ENCODE measurements at regions not wholly inside any gene's neighbourhood (a gene's known extent, or its start where the extent isn't known, plus 50 kb on each side); places are given as distances from the start of the nearest gene placed in this dataset.

DNA sequence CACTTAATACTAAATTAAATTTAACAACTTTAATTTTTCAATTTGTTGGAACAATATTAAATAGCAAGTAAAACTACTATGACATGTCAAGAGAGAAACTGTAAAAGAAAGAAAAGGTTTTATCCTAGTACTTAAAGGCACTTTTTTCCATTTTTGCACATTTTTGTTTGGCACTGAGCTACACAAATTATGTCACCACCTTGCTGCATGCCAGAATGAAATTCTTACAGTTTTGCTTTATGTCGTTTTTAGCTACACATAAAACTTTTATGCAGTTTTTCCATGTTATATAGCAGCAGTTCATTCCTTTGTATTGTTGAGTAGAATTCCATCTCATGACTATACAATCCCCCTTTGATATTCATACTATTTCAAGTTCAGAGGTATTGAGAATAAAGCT, 99.1 kb upstream of the RXFP1 start:
- Histone ChIP-seq H3K9me3 (ENCODE audit: control insufficient read depth, insufficient read depth, low read depth, low read length) (no peaks in the 10 kb centered on the region), H3K4me1 (ENCODE audit: control insufficient read depth, insufficient read depth, low read length) (no peaks in the 10 kb centered on the region), H3K27ac (ENCODE audit: extremely low read depth, low read depth, low read length) (no peak overlapping the region), H3K36me3 (ENCODE audit: control insufficient read depth in 2 of 2, insufficient read depth in 1 of 2, low read length in 2 of 2) (no peaks in the 10 kb centered on the region), H3K4me3 (ENCODE audit: low read depth, low read length) (no peak overlapping the region)
- POLR2A ChIA-PET, result no interaction called here
- CTCF ChIA-PET, result no interaction called here
- no peak for TF ChIP-seq ZNF600 (tag by site-specific recombination; IDR thresholded peaks at IDR 0.05)
- TF ChIP-seq ZNF521 (tag by site-specific recombination; IDR thresholded peaks at IDR 0.05), result no peak

DNA sequence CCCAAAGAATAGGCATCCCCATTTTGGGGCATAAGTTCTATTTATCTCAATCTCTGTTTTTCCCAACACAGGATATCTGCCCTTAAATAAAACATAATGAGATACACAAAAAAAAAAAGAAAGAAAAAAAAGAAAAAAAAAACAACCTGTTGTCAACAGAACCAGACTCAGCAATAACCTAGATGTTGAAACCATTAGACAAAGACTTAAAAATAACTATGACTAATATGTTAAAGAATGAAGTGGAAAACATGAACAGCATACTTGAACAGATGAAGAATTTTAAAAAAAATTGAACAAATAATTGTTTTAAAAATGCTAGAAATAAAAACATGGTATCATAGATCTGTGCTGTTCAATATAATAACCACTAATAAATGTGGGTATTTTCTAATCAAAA, 93.4 kb upstream of the RXFP1 start:
- ChIA-PET POLR2A (no interaction called here), CTCF (no interaction called here)
- Histone ChIP-seq H3K27ac (ENCODE audit: extremely low read depth, low read depth, low read length) (no peak overlapping the region), H3K4me3 (ENCODE audit: low read depth, low read length) (no peak overlapping the region), H3K36me3 (ENCODE audit: control insufficient read depth in 2 of 2, insufficient read depth in 1 of 2, low read length in 2 of 2) (no peaks in the 10 kb centered on the region), H3K9me3 (ENCODE audit: control insufficient read depth, insufficient read depth, low read depth, low read length) (no peaks in the 10 kb centered on the region), H3K4me1 (ENCODE audit: control insufficient read depth, insufficient read depth, low read length) (no peaks in the 10 kb centered on the region)
- TF ChIP-seq ZNF837 (tag by site-specific recombination; IDR thresholded peaks at IDR 0.05), result no peak
- no peak for TF ChIP-seq ZNF175 (tag by site-specific recombination; IDR thresholded peaks at IDR 0.05)
- TF ChIP-seq, protein P1, sequence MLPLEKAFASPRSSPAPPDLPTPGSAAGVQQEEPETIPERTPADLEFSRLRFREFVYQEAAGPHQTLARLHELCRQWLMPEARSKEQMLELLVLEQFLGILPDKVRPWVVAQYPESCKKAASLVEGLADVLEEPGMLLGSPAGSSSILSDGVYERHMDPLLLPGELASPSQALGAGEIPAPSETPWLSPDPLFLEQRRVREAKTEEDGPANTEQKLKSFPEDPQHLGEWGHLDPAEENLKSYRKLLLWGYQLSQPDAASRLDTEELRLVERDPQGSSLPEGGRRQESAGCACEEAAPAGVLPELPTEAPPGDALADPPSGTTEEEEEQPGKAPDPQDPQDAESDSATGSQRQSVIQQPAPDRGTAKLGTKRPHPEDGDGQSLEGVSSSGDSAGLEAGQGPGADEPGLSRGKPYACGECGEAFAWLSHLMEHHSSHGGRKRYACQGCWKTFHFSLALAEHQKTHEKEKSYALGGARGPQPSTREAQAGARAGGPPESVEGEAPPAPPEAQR (tag by site-specific recombination; IDR thresholded peaks at IDR 0.05), result no peak
- TF ChIP-seq, protein P2, sequence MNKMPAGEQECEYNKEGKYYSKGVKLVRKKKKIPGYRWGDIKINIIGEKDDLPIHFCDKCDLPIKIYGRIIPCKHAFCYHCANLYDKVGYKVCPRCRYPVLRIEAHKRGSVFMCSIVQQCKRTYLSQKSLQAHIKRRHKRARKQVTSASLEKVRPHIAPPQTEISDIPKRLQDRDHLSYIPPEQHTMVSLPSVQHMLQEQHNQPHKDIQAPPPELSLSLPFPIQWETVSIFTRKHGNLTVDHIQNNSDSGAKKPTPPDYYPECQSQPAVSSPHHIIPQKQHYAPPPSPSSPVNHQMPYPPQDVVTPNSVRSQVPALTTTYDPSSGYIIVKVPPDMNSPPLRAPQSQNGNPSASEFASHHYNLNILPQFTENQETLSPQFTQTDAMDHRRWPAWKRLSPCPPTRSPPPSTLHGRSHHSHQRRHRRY (tag by site-specific recombination; IDR thresholded peaks at IDR 0.05), result no peak
- no peak for TF ChIP-seq ZNF558 (tag by site-specific recombination; IDR thresholded peaks at IDR 0.05)
- no peak for TF ChIP-seq SP2 (tag by site-specific recombination; IDR thresholded peaks at IDR 0.05)

DNA sequence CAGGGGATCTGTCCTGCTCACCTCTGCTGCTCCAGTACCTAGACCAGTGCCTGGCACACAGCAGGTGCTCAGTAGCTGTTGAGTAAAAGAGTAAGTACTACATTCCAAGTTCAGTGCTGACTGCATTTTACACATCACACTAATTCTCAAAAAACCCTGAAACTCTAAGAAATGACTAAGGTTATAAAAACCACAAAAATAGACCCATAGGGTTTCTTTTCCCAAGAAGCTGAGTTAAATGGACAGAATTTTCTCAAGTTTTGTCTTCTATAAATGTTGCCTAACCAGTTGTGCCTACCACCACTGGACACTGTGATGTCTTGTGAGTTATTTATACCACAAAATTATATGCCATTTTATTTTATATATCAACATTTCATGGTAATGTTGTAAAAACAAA, 78.9 kb upstream of the RXFP1 start:
- ChIA-PET POLR2A (no interaction called here), CTCF (no interaction called here)
- H3K9me3 ChIP-seq (ENCODE audit: control insufficient read depth, insufficient read depth, low read depth, low read length), result no peaks in the 10 kb centered on the region
- H3K4me1 ChIP-seq (ENCODE audit: control insufficient read depth, insufficient read depth, low read length), result no peaks in the 10 kb centered on the region
- TF ChIP-seq, protein P3, sequence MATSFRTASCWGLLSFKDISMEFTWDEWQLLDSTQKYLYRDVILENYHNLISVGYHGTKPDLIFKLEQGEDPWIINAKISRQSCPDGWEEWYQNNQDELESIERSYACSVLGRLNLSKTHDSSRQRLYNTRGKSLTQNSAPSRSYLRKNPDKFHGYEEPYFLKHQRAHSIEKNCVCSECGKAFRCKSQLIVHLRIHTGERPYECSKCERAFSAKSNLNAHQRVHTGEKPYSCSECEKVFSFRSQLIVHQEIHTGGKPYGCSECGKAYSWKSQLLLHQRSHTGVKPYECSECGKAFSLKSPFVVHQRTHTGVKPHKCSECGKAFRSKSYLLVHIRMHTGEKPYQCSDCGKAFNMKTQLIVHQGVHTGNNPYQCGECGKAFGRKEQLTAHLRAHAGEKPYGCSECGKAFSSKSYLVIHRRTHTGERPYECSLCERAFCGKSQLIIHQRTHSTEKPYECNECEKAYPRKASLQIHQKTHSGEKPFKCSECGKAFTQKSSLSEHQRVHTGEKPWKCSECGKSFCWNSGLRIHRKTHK (tag by site-specific recombination; IDR thresholded peaks at IDR 0.05), result no peak
- TF ChIP-seq ZNF571 (tag by site-specific recombination; IDR thresholded peaks at IDR 0.05), result no peak
- TF ChIP-seq ZNF596 (tag by site-specific recombination; IDR thresholded peaks at IDR 0.05), result no peak
- TF ChIP-seq SETDB1 (IDR thresholded peaks at IDR 0.05; ENCODE audit: insufficient read length, low read length), result no peak
- TF ChIP-seq ZNF423 (tag by site-specific recombination; IDR thresholded peaks at IDR 0.05), result no peak
- TF ChIP-seq ZNF202 (tag by site-specific recombination; IDR thresholded peaks at IDR 0.05; ENCODE audit: borderline replicate concordance), result no peak
- TF ChIP-seq, protein P4, sequence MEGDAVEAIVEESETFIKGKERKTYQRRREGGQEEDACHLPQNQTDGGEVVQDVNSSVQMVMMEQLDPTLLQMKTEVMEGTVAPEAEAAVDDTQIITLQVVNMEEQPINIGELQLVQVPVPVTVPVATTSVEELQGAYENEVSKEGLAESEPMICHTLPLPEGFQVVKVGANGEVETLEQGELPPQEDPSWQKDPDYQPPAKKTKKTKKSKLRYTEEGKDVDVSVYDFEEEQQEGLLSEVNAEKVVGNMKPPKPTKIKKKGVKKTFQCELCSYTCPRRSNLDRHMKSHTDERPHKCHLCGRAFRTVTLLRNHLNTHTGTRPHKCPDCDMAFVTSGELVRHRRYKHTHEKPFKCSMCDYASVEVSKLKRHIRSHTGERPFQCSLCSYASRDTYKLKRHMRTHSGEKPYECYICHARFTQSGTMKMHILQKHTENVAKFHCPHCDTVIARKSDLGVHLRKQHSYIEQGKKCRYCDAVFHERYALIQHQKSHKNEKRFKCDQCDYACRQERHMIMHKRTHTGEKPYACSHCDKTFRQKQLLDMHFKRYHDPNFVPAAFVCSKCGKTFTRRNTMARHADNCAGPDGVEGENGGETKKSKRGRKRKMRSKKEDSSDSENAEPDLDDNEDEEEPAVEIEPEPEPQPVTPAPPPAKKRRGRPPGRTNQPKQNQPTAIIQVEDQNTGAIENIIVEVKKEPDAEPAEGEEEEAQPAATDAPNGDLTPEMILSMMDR (tag by site-specific recombination; IDR thresholded peaks at IDR 0.05), result no peak
- TF ChIP-seq EGR2 (tag by site-specific recombination; IDR thresholded peaks at IDR 0.05; ENCODE audit: low read depth), result no peak
- no peak for TF ChIP-seq BCL11A (tag by site-specific recombination; IDR thresholded peaks at IDR 0.05; ENCODE audit: low read depth)
- TF ChIP-seq, protein P5, sequence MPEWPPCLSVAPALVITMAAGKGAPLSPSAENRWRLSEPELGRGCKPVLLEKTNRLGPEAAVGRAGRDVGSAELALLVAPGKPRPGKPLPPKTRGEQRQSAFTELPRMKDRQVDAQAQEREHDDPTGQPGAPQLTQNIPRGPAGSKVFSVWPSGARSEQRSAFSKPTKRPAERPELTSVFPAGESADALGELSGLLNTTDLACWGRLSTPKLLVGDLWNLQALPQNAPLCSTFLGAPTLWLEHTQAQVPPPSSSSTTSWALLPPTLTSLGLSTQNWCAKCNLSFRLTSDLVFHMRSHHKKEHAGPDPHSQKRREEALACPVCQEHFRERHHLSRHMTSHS (tag by site-specific recombination; IDR thresholded peaks at IDR 0.05), result no peak
- no peak for TF ChIP-seq ZNF37A (tag by site-specific recombination; IDR thresholded peaks at IDR 0.05)
- TF ChIP-seq, protein P6, sequence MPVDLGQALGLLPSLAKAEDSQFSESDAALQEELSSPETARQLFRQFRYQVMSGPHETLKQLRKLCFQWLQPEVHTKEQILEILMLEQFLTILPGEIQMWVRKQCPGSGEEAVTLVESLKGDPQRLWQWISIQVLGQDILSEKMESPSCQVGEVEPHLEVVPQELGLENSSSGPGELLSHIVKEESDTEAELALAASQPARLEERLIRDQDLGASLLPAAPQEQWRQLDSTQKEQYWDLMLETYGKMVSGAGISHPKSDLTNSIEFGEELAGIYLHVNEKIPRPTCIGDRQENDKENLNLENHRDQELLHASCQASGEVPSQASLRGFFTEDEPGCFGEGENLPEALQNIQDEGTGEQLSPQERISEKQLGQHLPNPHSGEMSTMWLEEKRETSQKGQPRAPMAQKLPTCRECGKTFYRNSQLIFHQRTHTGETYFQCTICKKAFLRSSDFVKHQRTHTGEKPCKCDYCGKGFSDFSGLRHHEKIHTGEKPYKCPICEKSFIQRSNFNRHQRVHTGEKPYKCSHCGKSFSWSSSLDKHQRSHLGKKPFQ (tag by site-specific recombination; IDR thresholded peaks at IDR 0.05), result no peak
- TF ChIP-seq SP2 (tag by site-specific recombination; IDR thresholded peaks at IDR 0.05), result no peak
- TF ChIP-seq ZNF785 (tag by site-specific recombination; IDR thresholded peaks at IDR 0.05), result no peak
- TF ChIP-seq ZNF433 (tag by site-specific recombination; IDR thresholded peaks at IDR 0.05; ENCODE audit: low read depth), result no peak
- no peak for TF ChIP-seq ZNF133 (tag by site-specific recombination; IDR thresholded peaks at IDR 0.05)
- TF ChIP-seq WT1 (tag by site-specific recombination; IDR thresholded peaks at IDR 0.05), result no peak
- H3K36me3 ChIP-seq (ENCODE audit: control insufficient read depth in 2 of 2, insufficient read depth in 1 of 2, low read length in 2 of 2), result no peaks in the 10 kb centered on the region
- H3K27ac ChIP-seq (ENCODE audit: extremely low read depth, low read depth, low read length), result no peak overlapping the region
- no peak overlapping the region for H3K4me3 ChIP-seq (ENCODE audit: low read depth, low read length)
